H54 (cell line): ENCODE measurements at regions not wholly inside any gene's neighbourhood (a gene's known extent, or its start where the extent isn't known, plus 50 kb on each side); places are given as distances from the start of the nearest gene placed in this dataset.

Experiments used
- DNase-seq: peaks from one replicate; pipeline ENCODE4 v3.0.0; 2011; ENCODE audit warnings: low spot score, mixed read lengths; ENCODE audit not compliant: insufficient read length
- FAIRE-seq: peaks from 3 replicates; lab custom pipeline; 2011; peaks lifted over from hg19 to GRCh38; lab: Jason Lieb, UNC
- POLR2A ChIP-seq: IDR thresholded peaks from 2 replicates; pipeline ENCODE4 v1.6.1; 2011; ENCODE audit warnings: low read depth, mild to moderate bottlenecking, low read length

GRCh38 chr7:131194070-131194865, 133.4 kb upstream of the MKLN1 start:
- FAIRE-seq (no peak), DNase-seq (no peak)
- TF ChIP-seq POLR2A, result no peak

GRCh38 chr7:131196803-131197202, 130.9 kb upstream of the MKLN1 start:
- DNase-seq (no peak), FAIRE-seq (no peak)
- TF ChIP-seq POLR2A, result no peak

DNA sequence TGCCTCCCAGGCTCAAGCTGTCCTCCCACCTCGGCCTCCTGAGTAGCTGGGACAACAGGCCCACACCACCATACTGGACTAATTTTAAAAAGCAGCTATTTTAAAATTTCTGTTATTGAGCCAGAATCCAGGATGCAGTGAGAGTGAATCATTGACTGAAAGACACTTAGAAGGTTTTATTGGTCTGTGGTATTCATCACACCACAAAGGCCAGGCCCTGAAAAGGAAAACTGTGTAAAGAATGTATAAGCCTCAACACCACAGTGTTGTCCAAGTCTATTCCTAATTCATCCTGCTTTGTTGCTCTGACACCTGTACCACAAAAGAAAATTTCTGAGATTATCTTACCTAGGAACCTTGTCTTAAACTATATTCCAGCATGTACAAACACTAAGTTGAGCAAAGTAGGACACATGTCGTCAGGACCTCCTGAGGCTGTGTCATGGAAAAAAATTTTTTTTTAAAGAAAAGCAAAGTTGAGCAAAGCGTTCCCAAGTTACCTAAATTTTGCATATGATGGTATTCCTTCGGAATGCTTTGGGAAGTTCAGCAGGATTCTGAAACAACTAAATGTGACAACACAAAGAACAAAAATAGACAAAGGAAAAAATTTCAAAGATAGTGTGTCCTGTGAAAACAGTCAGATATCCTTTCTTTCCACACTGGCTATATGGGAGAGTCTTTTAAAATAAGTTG, 129.6 kb upstream of the MKLN1 start:
- FAIRE-seq (peak; percentile 80), DNase-seq (peak; percentile 7)
- TF ChIP-seq POLR2A, result no peak

GRCh38 chr7:131202451-131202850, 125.2 kb upstream of the MKLN1 start:
- no peak for TF ChIP-seq POLR2A
- DNase-seq, result no peak
- no peak for FAIRE-seq

GRCh38 chr7:131203291-131203976, 124.2 kb upstream of the MKLN1 start:
- DNase-seq (no peak), FAIRE-seq (no peak)
- no peak for TF ChIP-seq POLR2A

DNA sequence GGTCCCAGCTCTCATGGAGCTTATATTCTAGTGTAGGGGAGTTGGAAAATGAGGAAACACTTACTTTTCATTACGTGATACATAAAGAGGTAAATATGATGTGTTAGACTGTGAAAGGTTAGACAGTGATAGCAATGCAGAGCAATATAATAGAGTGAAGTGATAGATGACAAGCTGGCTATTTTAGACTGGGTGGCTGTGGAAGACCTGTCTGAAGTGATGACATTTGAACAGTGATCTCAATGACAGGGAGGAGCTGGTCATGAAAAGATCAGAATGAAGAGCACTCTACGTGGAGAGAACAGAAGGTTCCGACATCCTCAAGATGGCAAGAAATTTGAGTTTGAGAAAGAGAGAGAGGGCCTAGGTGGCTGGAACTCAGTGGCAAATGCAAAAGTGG, 118.9 kb upstream of the MKLN1 start:
- DNase-seq (no peak), FAIRE-seq (no peak)
- no peak for TF ChIP-seq POLR2A

GRCh38 chr7:131210618-131211017, 117.1 kb upstream of the MKLN1 start:
- no peak for FAIRE-seq
- no peak for TF ChIP-seq POLR2A
- no peak for DNase-seq

DNA sequence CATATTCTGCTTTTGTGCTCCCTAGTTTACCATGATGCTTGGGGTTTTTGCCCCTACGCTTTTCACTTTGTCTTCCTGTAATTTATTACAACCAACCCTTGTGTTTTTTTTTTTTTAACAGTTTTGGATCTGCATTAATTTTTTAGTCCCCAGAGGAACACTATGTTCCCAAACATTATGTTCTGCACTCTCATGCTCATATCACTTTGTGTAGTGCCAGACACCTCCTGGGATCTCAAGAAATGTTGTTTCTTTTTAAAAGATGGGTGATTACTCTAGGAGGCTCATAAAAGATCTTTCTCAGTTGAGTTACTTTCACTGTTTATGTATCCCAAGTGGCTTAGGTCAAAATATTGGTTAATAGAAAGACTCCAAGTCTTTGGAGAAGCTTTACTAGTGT, 116.2 kb upstream of the MKLN1 start:
- no peak for TF ChIP-seq POLR2A
- DNase-seq, result no peak
- no peak for FAIRE-seq

DNA sequence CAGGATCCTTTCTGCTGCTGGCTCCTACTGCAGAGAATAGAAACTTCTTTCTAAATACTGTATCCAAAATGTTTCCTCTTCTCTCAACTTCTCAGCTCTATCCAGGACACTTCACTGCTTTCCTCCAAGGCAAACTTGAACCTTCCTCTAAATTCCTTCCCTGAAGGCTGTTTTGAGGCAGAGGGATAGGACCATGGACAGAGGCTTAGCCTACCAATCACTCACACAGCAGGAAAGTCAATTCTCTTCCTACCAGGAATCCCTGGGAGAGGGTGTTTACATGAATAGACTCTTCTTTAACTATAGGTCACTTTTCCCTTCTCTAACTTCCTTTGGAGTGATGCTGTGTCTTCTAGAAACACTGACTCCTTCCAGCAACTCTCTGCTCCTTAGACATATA, 115.6 kb upstream of the MKLN1 start:
- no peak for TF ChIP-seq POLR2A
- DNase-seq (no peak), FAIRE-seq (no peak)

GRCh38 chr7:131218727-131219128, 108.9 kb upstream of the MKLN1 start:
- no peak for TF ChIP-seq POLR2A
- FAIRE-seq, result no peak
- DNase-seq, result no peak

- no peak for FAIRE-seq
- DNase-seq, result no peak
- TF ChIP-seq POLR2A, result no peak
Observed at GRCh38 chr7:131219312-131220041, 108.2 kb upstream of the MKLN1 start.

DNA sequence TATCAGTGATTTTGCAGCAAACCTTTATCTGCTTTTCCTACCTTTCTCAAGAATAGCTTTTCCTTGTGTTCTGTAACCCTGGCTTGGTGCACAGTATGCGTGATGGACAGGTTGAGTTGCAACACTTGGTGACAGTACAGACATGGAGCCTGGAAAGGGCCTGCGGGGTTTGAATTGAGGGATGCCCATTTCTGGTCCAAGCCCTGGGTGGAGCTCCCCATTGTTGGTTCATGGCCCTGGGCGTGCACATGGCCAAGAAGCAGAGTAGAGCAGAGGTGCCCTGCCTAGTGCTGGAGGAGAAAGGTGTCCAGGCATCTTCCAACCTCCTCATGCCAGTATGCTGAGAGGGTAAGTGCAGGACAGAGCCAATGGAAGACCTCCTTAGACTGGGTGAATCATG, 106.6 kb upstream of the MKLN1 start:
- FAIRE-seq (no peak), DNase-seq (no peak)
- TF ChIP-seq POLR2A, result no peak

DNA sequence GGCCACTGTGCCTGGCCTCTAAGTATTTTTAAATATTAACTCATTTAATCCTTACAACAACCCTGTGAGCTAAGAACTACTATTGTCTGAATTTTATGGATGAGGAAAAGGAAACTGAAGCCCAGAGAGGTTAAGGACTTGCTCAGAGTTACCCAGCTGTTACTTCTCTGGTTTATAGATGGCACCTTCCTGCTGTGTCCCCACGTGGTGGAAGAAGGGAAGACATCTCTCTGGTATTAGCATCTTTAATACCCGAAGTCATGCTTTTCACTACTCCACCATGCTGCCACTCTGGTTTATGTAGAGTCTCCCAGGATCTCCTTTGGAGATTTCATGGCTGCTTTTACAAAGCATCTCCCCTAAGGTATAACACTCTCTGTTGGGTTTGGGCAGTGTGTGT, 105.5 kb upstream of the MKLN1 start:
- no peak for DNase-seq
- no peak for TF ChIP-seq POLR2A
- no peak for FAIRE-seq

DNA sequence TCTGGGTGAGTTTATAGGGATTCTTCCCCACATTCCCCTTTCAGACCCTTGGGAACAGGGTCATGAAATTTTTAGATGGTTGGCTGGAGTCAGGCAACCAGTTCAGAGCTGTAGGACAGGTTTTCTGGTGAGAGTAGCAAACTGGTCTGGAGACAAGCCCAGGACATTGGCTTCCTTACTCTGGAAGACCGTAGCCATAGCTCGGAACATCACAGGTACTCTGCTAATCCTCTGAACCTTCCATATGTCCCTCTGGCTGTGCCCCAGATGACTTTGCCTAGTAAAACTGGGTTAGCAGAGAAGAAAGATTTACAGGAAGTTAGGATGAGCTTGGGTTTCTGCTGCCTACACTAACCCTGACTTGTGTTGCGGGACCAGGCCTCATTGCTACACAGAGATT, 104.5 kb upstream of the MKLN1 start:
- FAIRE-seq, result no peak
- no peak for TF ChIP-seq POLR2A
- no peak for DNase-seq
